G401 (cell line): ENCODE measurements at regions not wholly inside any gene's neighbourhood (a gene's known extent, or its start where the extent isn't known, plus 50 kb on each side); places are given as distances from the start of the nearest gene placed in this dataset.

Experiments
- DNase-seq: peaks from one replicate; pipeline ENCODE4 v3.0.0-alpha.2; 2015; ENCODE audit warnings: low spot score
- in situ Hi-C: cut with HindIII; loops from 2 replicates; pipeline ENCODE4 v1.10.0; 2016; ENCODE audit warnings: low sequenced_read_pairs, mixed read lengths

DNA sequence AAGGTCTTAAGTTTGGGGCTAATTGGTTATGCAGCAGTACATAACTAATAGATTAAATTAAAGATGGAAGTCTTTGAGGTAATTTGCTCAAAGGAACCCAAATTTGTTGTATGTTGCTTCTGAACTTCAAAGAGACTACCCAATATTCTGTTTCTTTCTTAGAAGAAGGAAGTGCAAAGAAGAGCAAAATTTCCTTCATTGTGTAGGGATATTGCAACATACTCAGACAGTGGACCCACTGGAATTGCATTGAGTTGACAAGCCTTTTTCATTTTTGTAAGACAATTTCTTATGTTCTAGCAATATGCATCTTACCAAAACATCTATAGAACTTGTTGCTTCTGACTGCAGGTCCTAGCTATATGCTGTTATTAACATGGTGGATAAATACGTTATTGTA lies 527.8 kb downstream of the SH2D4B start:
- in situ Hi-C loops, result no loop called here
- no peak for DNase-seq

DNA sequence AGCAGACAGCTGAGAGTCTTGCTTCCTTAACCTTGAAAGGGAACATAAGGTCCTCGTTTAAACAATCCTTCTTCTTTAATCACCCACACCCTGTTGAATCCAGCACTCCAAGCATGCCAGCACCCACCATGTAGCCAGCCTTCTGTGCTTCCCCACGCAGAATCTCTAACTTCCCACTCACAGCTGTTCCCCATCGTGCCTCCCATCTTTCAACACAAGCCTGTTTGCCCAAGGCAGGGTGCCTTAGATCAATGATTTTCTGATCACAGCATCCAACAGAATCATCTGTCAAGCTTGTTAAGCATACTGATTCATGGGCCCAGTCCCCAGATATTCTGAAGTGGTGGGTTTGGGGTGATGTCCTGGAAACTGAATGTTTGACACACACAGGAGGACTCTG lies 530.8 kb downstream of the SH2D4B start:
- in situ Hi-C loops, result no loop called here
- no peak for DNase-seq

DNA sequence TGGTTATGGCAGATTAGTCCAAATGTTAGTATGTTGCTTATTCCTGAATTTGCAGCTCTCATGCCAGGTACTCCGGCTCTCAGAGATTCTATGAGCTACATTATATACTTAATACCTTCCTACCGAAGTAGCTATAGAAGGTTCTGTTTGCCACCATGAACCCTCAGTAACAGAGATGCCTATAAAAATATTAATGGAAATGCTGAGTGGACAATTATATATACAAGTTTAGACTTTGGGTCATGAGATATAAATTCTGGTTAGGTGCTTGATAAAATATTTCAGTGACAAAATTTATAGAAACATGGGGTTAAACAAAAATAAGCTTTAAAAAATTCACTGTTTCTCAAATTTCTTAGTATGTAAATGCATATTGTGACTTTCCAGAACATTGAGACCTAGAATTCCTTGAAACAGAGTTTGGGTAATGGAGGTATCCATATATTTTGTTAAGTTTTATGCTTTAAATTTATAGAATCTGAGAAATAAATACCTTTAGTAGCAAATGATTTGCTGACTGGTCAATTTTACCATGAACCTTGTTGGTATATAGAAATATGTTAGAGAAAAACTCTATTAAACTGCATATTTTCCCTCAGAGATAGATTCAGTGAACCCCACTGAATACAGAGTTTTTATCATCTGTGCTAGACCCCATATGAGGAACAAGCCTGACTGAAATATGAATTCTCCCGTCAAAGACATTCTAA lies 533.5 kb downstream of the SH2D4B start:
- DNase-seq, result no peak
- in situ Hi-C loops, result no loop called here

DNA sequence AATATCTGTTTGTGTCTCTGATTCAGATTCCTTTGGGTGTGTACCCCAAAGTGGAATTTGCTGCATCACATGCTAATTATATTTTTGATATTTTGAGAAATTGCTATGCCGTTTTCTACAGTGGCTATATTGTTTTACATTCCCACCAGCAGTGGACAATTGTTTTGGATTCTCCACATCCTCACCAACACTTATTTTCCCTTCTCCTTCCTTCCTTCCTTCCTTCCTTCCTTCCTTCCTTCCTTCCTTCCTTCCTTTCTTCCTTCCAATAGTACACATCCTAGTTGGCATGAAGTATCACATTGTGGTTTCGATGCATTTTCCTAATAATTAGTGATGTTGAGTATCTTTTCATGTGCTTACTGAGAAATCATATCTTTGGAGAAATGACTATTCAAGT lies 535.5 kb downstream of the SH2D4B start:
- DNase-seq, result no peak
- in situ Hi-C loops, result no loop called here

DNA sequence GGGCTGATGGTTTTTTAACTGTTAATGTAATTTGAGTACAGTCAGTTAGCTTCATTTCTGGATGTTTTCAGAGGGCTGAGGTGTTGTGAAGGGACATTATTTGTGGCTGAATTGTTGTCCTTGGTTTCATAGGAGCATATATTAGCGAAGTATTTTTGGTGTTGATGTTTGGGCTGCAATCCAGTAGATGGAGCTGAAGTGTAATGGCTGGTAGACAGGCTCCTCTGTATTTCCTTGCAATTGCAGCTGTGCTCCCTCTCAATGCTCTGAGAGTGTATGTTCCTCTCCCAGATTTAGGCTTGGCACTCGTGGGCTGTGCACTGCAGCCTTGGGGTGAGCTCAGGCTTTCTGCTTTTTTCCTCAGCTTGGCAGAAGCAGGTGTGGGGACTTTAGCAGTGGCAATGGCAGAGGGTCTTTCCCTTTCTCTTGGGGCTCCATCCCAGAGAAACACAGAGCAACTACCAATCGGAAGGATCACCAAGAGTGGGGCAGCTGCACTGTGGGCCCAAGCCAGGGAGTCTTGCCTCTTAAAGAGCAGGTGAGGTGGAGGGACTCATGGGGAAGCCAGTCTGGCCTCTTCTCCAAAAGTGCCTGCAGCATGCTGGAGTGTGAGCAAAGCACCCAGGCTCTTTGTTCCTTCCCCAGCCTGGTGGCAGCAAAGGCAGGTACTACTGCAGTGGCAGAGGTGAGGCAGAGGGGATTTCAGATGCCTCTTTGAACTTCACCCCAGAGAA lies 544.4 kb downstream of the SH2D4B start:
- DNase-seq, result no peak
- in situ Hi-C loops, result no loop called here

DNA sequence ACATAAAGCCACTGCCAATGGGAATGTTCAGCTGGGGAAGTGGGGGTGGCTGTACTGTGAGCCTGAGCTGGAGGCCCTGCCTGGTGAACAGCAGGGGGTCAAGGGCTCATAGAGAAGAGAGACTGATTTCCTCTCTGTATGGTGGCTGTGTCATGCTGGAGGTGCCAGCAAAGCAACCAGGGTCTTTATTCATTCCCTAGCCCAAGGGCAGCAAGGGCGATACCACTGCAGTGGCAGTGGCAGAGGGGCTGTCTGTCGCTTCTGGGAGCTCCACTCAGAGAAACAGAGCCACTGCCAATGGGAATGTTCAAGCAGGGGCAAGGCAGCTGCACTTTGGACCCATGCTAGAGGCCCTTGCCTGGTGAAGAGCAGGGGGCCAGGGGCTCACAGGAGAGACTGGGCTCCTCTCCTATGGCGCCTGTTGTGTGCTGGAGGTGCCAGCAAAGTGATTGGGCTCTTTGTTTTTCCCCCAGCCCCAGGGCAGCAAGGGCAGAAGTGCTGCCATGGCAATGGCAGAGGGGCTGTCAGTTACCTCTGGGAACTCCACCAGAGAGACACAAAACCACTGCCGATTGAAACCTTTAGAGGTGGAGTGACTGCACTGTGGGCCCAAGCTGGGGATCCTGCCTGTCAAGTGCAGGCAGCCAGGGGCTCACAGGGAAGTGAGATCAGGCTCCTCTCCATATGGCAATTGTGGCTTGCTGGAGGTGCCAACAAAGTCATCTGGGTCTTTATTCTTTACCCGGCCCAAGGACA lies 545.1 kb downstream of the SH2D4B start:
- DNase-seq, result no peak
- in situ Hi-C loops, result no loop called here

DNA sequence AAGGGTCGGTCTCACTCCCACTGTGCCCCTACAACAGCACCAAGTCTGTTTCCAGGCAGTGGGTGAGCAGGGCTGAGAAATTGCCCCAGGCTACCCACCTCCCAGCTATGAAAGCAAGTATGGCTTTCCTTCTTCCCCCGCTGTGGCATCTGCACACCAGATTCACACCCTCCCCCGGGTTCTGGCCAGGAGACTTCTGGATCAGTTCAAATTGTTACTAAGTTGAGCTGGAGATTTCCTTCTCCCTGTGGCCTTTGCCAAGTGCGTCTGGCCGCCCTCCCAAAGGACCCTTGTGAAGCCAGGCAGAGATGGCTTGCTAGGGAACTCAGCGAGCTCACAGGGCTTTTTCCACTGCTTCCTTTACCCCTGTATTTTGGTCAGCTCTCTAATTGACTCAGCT lies 555.4 kb downstream of the SH2D4B start:
- DNase-seq, result no peak

DNA sequence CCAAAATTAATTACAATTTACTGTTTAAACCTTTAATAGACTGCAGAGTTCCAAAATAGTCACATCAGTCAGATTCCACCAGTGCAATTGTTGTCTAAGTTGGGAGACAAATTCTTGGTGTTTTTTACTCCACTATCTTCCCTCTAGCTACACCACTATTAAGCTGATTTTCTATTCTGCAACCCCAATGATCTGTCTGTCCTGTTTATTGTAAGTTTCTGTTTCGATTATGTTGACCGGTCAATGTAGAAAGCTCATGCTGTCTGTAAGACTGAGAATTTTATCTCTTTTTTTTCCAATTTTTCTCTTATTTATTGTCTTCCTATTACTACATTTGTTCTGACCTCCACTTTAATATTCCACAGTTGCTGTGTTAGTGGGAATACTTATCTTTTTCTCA lies 557.5 kb downstream of the SH2D4B start:
- no peak for DNase-seq
- in situ Hi-C loops, result no loop called here

More for the DNA sequence above, 555.4 kb downstream of the SH2D4B start:
- in situ Hi-C loops, result no loop called here

DNA sequence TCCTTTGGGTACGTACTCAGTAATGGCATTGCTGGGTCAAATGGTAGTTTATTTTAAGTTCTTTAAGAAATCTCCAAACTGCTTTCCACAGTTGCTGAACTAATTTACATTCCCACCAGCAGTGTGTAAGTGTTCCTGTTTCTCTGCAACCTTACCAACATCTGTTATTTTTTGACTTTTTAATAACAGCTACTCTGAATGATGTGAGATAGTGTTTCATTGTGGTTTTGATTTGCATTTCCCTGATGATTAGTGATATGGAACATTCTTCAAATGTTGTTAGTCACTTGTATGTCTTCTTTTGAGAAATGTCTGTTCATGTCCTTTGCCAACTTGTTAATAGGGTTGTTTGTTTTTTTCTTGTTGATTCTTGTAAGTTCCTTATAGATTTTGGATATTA lies 558.9 kb downstream of the SH2D4B start:
- in situ Hi-C loops, result no loop called here
- DNase-seq, result no peak

DNA sequence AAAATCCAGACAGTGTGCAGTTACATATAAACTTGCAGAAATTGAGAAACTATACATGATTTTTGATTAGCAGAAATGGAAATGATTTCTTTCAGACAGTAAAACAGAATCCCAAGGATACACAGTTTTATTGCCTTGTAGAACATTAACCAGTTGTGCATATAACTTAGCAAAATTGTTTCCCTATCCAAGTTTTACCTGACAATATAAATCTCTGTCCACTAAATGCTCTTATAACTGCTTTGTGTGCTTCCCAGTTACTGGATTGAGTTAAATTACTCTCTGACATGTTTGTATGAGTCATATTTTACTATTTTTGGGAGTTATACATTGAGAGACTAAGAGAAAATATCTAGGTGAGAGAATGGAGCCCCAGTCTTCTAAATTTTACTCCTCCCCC lies 563.4 kb downstream of the SH2D4B start:
- in situ Hi-C loops, result no loop called here
- DNase-seq, result no peak

DNA sequence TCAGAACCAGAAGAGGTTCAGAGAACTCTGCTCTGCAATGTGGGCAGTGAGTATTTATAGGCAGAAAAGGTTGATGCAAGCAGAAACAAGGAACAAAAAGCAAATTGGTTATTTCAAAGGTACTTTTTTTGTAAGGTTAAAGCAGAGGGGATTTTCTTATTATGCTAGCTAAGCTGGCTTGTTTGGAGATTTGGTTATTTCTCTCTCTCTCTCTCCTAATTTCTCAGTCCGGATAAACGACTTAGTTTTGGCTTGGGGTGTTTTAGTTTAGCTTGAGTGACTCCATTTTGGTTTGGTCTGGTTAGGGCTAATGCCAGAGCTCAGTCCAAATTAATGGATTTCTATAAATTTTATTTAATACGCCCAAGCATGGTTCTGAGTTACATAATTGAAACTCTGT lies 566.8 kb downstream of the SH2D4B start:
- no peak for DNase-seq
- in situ Hi-C loops, result no loop called here

DNA sequence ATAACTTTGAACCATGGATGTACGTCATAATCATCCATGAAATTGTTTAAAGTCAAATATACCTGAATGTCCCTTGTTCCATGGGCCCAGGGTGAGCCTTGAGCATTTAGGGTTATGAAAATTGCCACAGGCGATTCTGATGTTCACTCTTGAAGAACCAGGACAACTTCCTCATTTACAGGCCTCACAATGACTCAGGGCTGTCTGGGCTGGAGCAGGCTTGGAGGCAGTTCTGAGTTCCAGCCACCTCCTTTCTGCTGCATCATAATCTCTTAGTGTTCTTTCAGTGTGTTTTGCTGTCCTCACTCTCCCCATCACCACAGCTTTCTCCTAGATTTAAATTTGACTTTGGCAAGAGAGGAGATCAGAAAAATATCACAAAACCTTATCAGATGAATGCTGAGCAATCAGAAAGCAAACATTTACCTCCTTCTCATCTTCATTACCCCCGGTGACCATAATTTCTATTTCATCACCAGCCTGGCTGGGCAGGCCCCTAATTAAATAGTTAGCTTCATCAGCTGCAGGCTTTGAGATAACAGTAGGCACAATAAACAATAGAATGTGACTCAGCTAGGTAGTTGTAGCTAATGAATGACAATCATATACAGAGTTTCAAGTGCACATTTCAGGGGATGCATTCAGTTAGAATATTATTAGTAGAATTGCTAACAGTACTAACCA lies 571.0 kb downstream of the SH2D4B start:
- no peak for DNase-seq
- in situ Hi-C loops, result no loop called here

DNA sequence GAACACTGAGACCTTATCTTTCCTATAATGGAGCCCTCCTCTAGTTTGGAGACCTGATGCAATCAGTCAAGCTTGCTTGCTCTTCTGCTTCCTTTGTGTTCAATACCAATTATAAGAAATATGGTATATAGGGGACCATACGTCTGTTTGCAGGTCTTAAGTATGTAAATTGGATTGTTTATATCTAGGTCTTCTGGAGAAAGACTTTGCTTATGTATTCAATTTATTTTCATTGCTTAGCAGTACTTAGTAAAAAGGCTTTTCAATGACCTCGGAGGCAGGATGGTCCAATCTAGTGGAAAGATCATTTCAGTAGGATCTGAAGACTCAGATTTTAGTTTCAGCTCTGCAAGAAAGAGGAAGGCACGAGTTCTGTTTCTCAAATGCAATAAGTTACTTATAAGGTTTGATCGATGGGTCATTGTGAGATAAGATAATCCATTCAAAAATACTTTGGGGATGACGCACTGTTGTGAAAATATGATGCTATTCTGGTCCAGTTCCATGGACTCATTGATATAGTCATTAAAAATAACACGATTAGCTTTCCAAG lies 571.6 kb downstream of the SH2D4B start:
- in situ Hi-C loops, result no loop called here

DNA sequence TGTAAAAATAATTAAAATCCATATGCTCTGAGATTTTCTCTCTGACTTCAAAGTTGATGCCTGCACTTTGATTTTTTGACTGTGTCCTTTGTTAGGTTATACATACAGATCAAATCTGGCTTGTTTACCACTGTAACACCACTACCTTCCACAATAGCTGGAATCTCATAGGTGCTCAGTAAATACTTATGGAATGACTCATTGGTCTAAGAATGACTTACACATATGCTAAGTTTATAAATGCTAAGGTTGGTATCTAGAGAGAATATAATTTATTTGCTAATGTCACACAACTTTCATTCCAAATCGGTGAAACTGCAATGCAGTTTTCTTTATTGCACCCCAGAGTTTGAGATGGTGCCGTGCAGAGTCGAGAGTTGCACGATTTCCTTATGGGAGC lies 578.5 kb downstream of the SH2D4B start:
- no peak for DNase-seq
- in situ Hi-C loops, result no loop called here

More for the DNA sequence above, 571.6 kb downstream of the SH2D4B start:
- DNase-seq, result no peak

DNA sequence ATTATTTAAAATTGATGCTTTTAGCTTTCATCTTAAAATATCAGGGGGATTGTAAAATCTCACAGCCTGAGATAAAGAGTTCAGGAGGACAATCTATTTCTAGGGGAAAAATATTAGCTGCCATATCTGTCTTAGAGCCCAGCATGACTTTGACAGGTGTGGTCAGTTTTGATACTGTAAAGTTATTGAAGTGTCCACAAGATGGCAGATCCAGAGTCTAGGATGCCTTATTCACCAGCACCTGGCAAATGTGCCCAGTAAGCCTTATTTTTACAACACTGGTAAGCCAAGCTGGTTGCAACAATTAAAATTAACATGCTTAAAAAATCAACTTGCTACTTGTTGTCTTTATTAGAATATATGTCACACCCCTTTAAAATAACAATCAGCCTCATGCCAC lies 579.3 kb downstream of the SH2D4B start:
- in situ Hi-C loops, result no loop called here
- DNase-seq, result no peak

DNA sequence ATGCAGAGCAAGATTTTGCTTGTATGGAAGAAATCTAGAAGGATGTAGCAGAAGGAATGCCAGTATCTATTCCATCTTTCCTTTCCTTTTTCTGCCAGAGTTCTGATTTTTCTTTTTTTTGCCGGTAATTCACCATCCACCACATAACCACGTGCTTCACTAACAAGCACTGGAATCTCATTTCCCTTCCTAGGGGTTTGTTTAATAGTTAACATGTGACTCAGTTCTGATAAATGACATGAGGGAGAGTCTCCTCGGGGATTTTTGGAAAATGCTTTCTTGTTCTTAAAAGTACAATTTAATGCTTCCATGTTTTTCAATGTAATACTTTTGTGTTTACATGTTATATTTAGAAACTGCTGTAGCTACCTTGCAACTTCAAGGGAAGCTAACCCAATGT lies 590.2 kb downstream of the SH2D4B start:
- DNase-seq, result no peak
- in situ Hi-C loops, result no loop called here

DNA sequence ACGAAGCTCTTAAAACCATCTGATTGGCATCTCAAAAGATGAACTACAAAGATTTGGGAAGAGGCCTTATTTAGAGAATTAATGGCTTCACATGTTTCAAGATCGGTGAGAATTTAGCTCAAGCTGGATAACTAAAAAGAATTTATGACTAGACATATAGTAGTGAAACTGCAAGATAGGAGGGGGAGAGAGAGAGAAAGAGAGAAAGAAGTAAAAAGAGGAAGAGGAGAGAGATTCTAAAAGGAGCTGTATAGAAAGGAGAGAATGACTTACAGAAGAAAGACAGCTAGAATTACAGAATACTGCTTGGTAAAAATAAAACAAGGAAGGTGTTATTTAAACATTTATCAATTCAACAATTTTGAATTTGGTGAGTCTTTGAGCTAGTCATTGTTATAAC lies 592.3 kb downstream of the SH2D4B start:
- in situ Hi-C loops, result no loop called here
- no peak for DNase-seq

DNA sequence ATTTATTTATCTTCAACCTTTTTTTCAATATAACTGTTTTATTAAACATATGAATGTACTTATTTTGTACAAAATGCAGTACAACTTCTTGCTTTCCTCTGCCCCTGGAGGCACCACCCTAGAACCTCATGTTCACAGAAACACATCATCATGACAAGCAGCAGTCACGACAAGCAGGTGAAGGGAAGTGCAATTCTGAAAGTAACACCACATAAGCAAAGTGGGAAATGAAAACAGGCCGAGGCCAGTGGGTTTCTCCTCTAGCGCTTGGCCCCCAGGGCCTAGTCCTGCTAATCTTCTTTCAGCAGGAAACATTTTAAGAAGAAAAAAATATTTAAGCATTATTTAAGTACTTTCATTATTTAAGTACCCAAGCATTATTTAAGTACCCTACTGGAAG lies 598.1 kb downstream of the SH2D4B start:
- no peak for DNase-seq
- in situ Hi-C loops, result no loop called here

DNA sequence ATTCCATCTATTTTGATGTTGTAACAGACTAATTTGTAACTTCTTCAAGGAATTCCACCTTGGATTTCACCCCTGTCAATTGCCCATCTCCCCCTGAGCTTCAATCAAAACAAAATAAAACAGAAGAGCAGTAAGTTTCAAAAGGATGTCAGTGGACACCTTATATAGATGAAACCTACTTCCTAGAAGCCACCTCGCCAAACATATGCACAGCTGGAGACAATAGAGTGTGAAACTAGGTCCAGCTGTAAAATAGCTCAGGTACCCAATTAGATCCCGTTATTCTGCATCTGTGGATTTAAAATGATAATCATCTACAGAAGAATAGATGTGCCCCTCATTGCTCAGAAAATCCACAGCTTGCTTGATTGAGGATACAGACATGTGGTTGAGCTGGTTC lies 598.6 kb downstream of the SH2D4B start:
- in situ Hi-C loops, result no loop called here
- DNase-seq, result no peak

DNA sequence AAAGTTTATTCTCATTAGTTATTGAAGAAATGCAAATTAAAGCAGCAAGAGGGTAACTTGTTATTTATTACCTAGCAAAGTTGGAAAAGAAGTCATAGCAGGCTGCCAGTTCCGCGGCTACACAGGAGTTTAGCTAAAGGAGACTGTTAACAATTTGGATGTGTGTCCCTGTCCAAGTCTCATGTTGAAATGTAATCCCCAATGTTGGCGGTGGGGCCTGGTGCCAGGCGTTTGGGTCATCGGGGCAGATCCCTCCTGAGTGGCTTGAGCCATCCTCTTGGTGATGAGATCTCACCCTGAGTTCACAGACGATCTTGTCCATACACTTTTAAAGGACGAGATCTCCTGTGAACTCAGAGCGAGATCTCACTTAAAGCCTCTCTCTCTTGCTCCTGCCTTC lies 608.3 kb downstream of the SH2D4B start:
- in situ Hi-C loops, result no loop called here
- DNase-seq, result no peak
